Hepatocyte (in vitro differentiated cells): ENCODE measurements at regions not wholly inside any gene's neighbourhood (a gene's known extent, or its start where the extent isn't known, plus 50 kb on each side); places are given as distances from the start of the nearest gene placed in this dataset.
"Not testable (repeated sequence)": the region's sequence is repeated elsewhere in the genome, so short reads cannot be mapped to it uniquely, and the experiment has no call there.

Source experiments
- EZH2phosphoT487 ChIP-seq: fragments of 200-600 bp; sonication (generic); IDR thresholded peaks from one replicate; pipeline ENCODE4 v1.6.1; 2018; ENCODE audit warnings: antibody characterized with exemption, mild to moderate bottlenecking, low read depth, moderate library complexity; ENCODE audit not compliant: unreplicated experiment, severe bottlenecking
- TF ChIP-seq, protein P1 (sequence below): fragments of 200-600 bp; sonication (generic); IDR thresholded peaks from 2 replicates; pipeline ENCODE4 v1.5.1; 2016; ENCODE audit warnings: antibody characterized with exemption, mild to moderate bottlenecking; ENCODE audit not compliant: poor library complexity

DNA sequence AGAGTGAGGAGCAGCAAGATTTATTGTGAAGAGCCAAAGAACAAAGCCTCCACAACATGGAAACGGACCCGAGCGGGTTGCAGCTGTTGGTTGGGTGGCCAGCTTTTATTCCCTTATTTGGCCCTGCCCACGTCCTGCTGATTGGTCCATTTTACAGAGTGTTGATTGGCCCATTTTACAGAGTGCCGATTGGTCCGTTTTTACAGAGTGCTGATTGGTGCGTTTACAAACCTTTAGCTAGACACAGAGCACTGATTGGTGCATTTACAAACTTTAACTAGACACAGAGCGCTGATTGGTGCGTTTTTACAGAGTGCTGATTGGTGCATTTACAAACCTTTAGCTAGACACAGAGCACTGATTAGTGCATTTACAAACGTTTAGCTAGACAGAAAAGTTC is 592.3 kb upstream of the C16orf82 start:
- TF ChIP-seq, protein P1, sequence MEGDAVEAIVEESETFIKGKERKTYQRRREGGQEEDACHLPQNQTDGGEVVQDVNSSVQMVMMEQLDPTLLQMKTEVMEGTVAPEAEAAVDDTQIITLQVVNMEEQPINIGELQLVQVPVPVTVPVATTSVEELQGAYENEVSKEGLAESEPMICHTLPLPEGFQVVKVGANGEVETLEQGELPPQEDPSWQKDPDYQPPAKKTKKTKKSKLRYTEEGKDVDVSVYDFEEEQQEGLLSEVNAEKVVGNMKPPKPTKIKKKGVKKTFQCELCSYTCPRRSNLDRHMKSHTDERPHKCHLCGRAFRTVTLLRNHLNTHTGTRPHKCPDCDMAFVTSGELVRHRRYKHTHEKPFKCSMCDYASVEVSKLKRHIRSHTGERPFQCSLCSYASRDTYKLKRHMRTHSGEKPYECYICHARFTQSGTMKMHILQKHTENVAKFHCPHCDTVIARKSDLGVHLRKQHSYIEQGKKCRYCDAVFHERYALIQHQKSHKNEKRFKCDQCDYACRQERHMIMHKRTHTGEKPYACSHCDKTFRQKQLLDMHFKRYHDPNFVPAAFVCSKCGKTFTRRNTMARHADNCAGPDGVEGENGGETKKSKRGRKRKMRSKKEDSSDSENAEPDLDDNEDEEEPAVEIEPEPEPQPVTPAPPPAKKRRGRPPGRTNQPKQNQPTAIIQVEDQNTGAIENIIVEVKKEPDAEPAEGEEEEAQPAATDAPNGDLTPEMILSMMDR = not testable (repeated sequence)
- TF ChIP-seq EZH2phosphoT487 = not testable (repeated sequence)
